AG10803 (cell line): ENCODE measurements at regions not wholly inside any gene's neighbourhood (a gene's known extent, or its start where the extent isn't known, plus 50 kb on each side); places are given as distances from the start of the nearest gene placed in this dataset.
A peak's percentile ranks its signal among the peaks of the same experiment; 100 is the strongest.

ENCODE experiments used
- DNase-seq: peaks from one replicate; pipeline ENCODE4 v3.0.0; 2010; ENCODE audit warnings: low read depth
- H3K4me3 ChIP-seq: 2 replicates; pipeline ENCODE4 v1.5.1; 2011; ENCODE audit warnings: mild to moderate bottlenecking, low read length, control low read depth
- TF ChIP-seq, protein P1 (sequence below): conservative IDR thresholded peaks from 2 replicates; pipeline ENCODE4 v1.5.1; 2011; ENCODE audit warnings: mild to moderate bottlenecking, low read length, control low read depth, inconsistent platforms

DNA sequence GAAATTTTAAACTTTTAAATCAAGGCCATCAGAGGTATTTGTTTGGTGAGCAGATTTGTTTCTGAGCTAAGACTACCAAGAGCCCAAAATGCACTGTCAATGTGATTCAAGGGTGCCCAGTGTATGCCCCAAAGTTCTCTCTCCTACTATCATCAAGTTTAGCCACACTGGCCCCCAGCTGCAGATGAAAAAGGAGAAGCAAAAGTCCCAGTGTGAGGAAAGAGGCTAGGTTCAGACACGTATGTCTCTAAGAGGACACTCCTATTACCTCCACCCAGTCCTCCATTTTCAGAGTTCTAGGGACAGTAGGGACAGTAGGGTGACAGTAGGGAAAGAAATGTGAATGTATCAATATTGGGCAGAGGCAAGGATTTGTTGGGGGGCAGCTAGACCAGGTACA, 230.8 kb downstream of the CD83 start:
- TF ChIP-seq, protein P1, sequence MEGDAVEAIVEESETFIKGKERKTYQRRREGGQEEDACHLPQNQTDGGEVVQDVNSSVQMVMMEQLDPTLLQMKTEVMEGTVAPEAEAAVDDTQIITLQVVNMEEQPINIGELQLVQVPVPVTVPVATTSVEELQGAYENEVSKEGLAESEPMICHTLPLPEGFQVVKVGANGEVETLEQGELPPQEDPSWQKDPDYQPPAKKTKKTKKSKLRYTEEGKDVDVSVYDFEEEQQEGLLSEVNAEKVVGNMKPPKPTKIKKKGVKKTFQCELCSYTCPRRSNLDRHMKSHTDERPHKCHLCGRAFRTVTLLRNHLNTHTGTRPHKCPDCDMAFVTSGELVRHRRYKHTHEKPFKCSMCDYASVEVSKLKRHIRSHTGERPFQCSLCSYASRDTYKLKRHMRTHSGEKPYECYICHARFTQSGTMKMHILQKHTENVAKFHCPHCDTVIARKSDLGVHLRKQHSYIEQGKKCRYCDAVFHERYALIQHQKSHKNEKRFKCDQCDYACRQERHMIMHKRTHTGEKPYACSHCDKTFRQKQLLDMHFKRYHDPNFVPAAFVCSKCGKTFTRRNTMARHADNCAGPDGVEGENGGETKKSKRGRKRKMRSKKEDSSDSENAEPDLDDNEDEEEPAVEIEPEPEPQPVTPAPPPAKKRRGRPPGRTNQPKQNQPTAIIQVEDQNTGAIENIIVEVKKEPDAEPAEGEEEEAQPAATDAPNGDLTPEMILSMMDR = no peak
- DNase-seq = no peak
- no peak overlapping the region for H3K4me3 ChIP-seq

DNA sequence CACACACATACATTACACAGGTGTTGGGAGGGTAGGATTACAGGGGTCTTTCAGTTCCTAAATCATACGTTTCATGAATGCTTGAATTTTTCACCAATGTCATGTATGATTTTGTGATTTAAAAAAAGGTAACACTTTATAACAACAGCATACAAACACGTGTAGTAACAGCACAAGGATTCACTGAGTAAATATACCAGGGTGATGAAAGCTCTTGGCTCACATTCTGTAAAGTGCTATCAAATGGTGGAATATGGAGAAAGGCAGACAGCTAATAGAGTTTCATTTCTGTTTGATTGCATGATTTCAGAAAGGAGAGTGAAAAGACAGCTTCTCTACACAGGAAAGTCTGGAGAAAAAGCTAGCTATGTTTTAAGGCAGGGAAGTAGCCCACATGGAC, 231.9 kb downstream of the CD83 start:
- DNase-seq = no peak
- TF ChIP-seq, protein P1 = no peak
- no peak overlapping the region for H3K4me3 ChIP-seq

DNA sequence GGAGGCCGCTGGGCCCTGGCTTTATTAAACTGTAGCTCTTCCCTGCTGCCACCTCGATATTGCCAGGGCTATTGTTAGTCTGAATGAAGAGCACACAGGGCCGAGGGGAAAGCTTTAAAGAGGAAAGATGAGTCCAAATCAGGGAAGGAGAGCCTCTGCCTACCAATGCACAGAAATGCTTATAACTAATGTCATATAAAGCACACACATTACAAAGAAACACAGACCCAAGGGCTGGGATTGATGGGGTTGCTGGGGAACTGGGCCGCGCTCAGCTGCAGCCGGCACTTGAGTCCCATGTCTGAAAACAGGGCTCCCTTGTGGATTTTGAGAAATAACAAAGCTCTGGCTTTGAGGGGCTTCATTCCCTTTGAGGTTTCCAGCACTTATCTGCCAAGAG, 232.6 kb downstream of the CD83 start:
- TF ChIP-seq, protein P1 = no peak
- DNase-seq = no peak
- H3K4me3 ChIP-seq = no peak overlapping the region

DNA sequence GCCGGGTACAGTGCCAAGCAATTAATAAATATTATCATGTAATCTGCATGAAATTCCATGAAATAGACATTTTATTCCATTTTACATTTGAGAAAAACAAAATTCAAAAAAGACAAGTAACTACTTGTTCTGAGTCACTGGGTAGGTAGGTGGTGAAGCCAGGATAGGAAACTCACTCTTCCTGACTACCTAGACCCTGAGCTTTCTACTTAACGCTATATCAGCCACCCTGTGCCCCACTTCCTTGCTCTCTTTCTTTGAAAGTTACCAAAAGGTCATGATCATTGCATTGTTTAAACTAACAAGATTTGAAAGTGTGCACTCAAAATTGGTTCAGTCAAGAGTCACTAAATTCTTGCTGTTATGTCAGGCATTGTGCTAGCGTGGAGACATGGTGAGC, 235.7 kb downstream of the CD83 start:
- DNase-seq = no peak
- no peak overlapping the region for H3K4me3 ChIP-seq
- TF ChIP-seq, protein P1 = no peak

DNA sequence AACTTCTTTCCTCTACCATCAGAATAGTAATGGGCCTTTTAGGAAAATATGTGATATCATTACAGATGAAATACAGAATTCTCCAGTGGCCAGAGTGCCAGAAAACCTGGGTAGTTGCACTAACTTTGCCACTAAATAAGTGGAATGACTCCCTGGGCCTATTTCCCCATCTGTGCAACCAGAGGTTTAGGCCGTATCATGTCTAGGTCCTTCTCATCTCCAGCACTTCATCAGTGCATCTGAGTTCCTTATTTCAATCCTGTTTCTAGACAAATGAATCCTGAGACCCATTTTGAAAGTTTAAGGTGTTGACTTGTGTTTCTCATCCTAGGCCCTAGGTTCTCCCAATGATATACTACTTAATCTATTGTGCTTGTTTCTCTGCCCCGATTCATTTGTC, 236.2 kb downstream of the CD83 start:
- TF ChIP-seq, protein P1 = no peak
- DNase-seq = no peak
- no peak overlapping the region for H3K4me3 ChIP-seq

GRCh38 chr6:14354919-14355572, 237.5 kb downstream of the CD83 start:
- TF ChIP-seq, protein P1 = no peak
- H3K4me3 ChIP-seq = no peak overlapping the region
- DNase-seq = peak; percentile 80

GRCh38 chr6:14359438-14359837, 241.9 kb downstream of the CD83 start:
- DNase-seq = no peak
- H3K4me3 ChIP-seq = no peak overlapping the region
- TF ChIP-seq, protein P1 = no peak
